Calu3 (cell line): ENCODE measurements at regions not wholly inside any gene's neighbourhood (a gene's known extent, or its start where the extent isn't known, plus 50 kb on each side); places are given as distances from the start of the nearest gene placed in this dataset.

Experiments used
- BruUV-seq: library from RNA; stranded (reverse); fragments of 400-500 nt; replicated peaks from 2 replicates; lab custom pipeline; 2021; lab: Mats Ljungman, UMichigan
- CTCF ChIA-PET: fragments of 300-600 bp; sonication (Branson Sonifier 250); formaldehyde crosslinking; loops from one replicate; lab custom pipeline; 2022; ENCODE audit warnings: antibody characterized with exemption; lab: Charles Lee
- DNase-seq: peaks from one replicate; pipeline ENCODE4 v3.0.0; 2022
- H3K27ac Mint-ChIP-seq: one replicate; pipeline ENCODE4 v1.8.0; 2022; ENCODE audit warnings: mixed read lengths; ENCODE audit not compliant: unreplicated experiment
- H3K27me3 Mint-ChIP-seq: one replicate; pipeline ENCODE4 v1.8.0; 2022; ENCODE audit warnings: mixed read lengths; ENCODE audit not compliant: unreplicated experiment
- H3K36me3 Mint-ChIP-seq: one replicate; pipeline ENCODE4 v1.8.0; 2022; ENCODE audit warnings: mild to moderate bottlenecking, moderate library complexity, mixed read lengths; ENCODE audit not compliant: insufficient read depth, unreplicated experiment
- H3K4me1 Mint-ChIP-seq: one replicate; pipeline ENCODE4 v1.8.0; 2022; ENCODE audit warnings: mild to moderate bottlenecking, low read depth, mixed read lengths; ENCODE audit not compliant: unreplicated experiment
- H3K4me3 Mint-ChIP-seq: one replicate; pipeline ENCODE4 v1.8.0; 2022; ENCODE audit warnings: mild to moderate bottlenecking, low read depth, moderate library complexity, mixed read lengths; ENCODE audit not compliant: unreplicated experiment
- H3K9me3 Mint-ChIP-seq: one replicate; pipeline ENCODE4 v1.8.0; 2022; ENCODE audit warnings: low read depth, mixed read lengths; ENCODE audit not compliant: unreplicated experiment
- CTCF ChIP-seq: fragments of 200-600 bp; IDR thresholded peaks from one replicate; pipeline ENCODE4 v1.8.0; 2022; ENCODE audit warnings: antibody characterized with exemption; ENCODE audit not compliant: unreplicated experiment
- intact Hi-C: fragments of 100-400 bp; cut with micrococcal nuclease; formaldehyde crosslinking; loops from one replicate; pipeline ENCODE4 v1.10.0; 2022; ENCODE audit not compliant: unreplicated experiment

GRCh38 chr5:23445573-23445972, 61.8 kb upstream of the PRDM9 start:
- CTCF ChIA-PET, result no interaction called here
- TF ChIP-seq CTCF, result no peak
- intact Hi-C loops, result no loop called here
- BruUV-seq, result no TSS peak
- peaks cover 3% of the 10 kb centered on the region for H3K9me3 Mint-ChIP-seq
- no peak overlapping the region for H3K4me3 Mint-ChIP-seq
- H3K4me1 Mint-ChIP-seq, result no peaks in the 10 kb centered on the region
- no peaks in the 10 kb centered on the region for H3K36me3 Mint-ChIP-seq
- DNase-seq, result no peak
- no peaks in the 10 kb centered on the region for H3K27me3 Mint-ChIP-seq
- no peak overlapping the region for H3K27ac Mint-ChIP-seq

DNA sequence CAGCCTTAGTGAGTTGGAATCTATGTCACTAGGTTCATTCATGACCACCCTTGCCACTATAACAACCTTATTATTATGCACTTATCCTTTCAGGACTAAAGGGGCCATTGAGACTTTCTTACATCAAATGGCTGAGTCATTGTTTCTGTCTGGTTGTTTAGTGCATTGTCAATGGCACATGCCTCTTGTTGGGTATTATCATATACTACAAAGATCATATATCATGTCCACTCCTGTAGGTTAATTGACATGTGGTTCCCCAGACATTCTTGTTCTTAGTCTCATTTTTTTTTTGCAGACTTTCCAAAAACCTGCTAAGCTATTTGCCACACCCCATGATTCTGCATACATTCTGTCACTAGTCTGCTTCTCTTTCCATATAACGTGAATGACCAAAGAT, 66.7 kb upstream of the PRDM9 start:
- H3K4me3 Mint-ChIP-seq, result no peak overlapping the region
- TF ChIP-seq CTCF, result no peak
- no TSS peak for BruUV-seq
- no peaks in the 10 kb centered on the region for H3K27me3 Mint-ChIP-seq
- H3K4me1 Mint-ChIP-seq, result no peaks in the 10 kb centered on the region
- H3K27ac Mint-ChIP-seq, result no peak overlapping the region
- H3K36me3 Mint-ChIP-seq, result no peaks in the 10 kb centered on the region
- H3K9me3 Mint-ChIP-seq, result peaks cover 3% of the 10 kb centered on the region
- intact Hi-C loops, result no loop called here
- DNase-seq, result no peak
- CTCF ChIA-PET, result no interaction called here

GRCh38 chr5:23437011-23437410, 70.4 kb upstream of the PRDM9 start:
- CTCF ChIA-PET, result no interaction called here
- H3K27me3 Mint-ChIP-seq, result no peaks in the 10 kb centered on the region
- DNase-seq, result no peak
- no peaks in the 10 kb centered on the region for H3K4me1 Mint-ChIP-seq
- BruUV-seq, result no TSS peak
- H3K36me3 Mint-ChIP-seq, result no peaks in the 10 kb centered on the region
- H3K9me3 Mint-ChIP-seq, result peaks cover 2% of the 10 kb centered on the region
- no peak overlapping the region for H3K4me3 Mint-ChIP-seq
- intact Hi-C loops, result no loop called here
- TF ChIP-seq CTCF, result no peak
- H3K27ac Mint-ChIP-seq, result no peak overlapping the region

DNA sequence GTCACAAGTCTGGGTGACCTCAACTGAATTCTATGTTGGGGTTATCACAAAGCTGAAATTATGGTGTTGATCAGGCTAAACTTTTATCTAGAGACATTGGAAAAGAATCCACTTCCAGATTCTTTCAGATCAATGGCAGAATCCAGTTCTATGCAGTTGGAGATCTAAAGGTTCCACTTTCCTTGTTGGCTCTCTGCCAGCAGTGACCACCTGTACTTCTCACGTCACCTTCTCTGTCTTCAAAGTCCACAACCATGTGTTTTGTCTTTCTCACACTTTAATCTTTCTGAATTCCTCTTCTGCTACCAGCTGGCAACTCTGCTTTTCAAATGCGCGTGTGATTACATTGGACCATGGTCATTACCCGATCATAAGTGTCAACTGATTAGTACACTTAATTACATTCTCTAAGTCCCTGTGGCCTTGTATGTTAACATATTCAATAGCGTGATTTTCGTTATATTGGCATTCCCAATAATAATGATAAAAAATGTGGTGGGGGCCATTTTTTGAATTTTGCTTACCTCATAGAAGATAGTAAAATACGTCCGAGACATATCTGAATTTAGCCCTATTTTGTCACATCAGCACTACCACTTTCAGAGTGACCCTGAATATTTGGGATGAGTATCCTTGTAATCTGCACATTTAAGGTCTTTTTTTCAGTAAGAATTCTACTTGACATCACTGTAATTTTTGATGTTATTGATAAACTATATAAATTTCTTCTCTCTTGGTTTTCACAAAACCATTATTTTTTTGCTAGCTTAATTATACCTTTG, 73.7 kb upstream of the PRDM9 start:
- Mint-ChIP-seq H3K36me3 (no peaks in the 10 kb centered on the region), H3K27me3 (no peaks in the 10 kb centered on the region), H3K4me3 (no peak overlapping the region), H3K4me1 (no peaks in the 10 kb centered on the region), H3K9me3 (peaks cover 2% of the 10 kb centered on the region), H3K27ac (no peak overlapping the region)
- TF ChIP-seq CTCF, result no peak
- no peak for DNase-seq
- intact Hi-C loops, result no loop called here
- BruUV-seq, result no TSS peak
- CTCF ChIA-PET, result no interaction called here
